HG03097 (cell line): ENCODE measurements at regions not wholly inside any gene's neighbourhood (a gene's known extent, or its start where the extent isn't known, plus 50 kb on each side); places are given as distances from the start of the nearest gene placed in this dataset.
"Not testable (repeated sequence)": the region's sequence is repeated elsewhere in the genome, so short reads cannot be mapped to it uniquely, and the experiment has no call there.

Experiments
- ATAC-seq: cut with Tn5 transposase; IDR thresholded peaks from one replicate; pipeline ENCODE4 v1.9.1; 2021; ENCODE audit not compliant: unreplicated experiment, low FRiP score

GRCh38 chr13:99747403-99747710, 224.2 kb downstream of the ZIC5 start:
- ATAC-seq, result no peak

DNA sequence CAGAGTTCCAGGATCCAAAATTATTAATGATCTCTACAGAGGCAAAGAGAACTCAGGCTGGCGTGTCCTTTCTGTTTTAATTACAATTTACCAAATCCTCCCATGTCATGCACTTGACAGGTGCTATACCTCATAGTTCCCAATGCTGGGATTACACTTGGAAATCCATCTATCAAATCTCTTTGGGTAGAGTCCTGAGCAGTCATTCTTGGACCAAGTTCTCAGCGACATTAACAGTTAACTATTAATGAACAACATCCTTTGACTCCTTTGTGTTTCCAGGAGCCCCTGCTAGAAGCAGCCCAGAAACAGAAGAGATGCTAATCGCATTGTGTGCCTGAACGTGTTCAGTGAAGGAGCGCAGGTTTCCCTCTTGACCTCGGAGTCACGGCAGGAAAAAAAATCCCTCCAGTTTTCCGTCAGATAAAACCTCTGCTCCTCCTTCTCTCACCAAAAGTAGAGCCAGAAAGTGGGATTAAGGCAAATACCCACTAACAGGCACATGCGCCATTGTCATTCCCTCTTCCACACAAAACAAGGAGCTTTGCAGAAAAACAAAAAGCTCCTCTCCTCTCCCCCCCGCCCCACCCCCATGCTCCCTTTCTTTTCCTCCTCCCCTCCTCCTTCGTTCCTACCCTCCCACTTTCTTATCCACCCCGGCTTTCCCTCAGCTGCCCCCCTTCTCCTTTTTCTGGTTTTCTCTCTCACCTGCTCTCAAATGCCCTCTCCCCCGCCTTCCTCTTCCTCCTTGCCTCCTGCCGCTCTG, 224.7 kb downstream of the ZIC5 start:
- no peak for ATAC-seq

- no peak for ATAC-seq
These were observed 228.5 kb downstream of the ZIC5 start for GRCh38 chr13:99743094-99743493.

GRCh38 chr13:99741960-99742359, 229.6 kb downstream of the ZIC5 start:
- ATAC-seq, result no peak

GRCh38 chr13:99740251-99740979, 231.2 kb downstream of the ZIC5 start:
- ATAC-seq, result no peak

- no peak for ATAC-seq
These were observed 232.9 kb downstream of the ZIC5 start for GRCh38 chr13:99738626-99739025.

DNA sequence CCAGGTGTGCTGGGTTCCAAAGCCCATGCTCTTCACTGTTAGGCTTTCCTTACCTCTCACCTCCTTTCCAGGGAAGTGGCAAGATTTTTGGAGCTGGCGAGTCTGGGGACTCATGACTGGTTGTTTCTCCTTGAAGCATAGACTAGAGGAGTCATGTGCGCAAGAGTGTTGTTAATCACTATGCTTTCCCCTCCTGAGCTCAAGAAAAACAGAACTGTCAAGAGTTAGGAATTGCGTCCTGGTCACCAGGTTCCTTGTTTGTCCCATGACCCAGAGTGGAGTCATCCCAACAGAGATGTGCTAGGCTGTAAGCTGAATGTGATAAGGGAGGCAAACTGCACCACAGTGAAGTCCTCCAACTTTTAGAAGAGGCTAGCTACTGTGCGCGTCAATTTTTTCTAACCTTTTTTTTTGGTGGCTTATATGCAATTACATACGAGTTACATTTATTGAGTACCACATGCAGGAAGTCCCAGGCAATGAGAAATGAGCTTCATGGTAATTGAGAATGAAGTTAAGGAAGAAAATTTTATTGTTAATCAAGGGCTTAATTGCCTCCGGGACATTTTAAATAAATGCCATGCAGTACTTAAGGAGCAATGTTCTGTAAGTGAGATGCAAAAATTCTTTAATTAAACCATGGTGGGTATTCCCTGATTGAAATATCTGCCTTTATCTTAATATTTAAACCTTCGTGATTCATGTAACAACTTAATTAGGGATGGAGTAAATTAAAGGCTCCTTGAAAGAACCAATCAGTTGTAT, 233.9 kb downstream of the ZIC5 start:
- ATAC-seq, result no peak

DNA sequence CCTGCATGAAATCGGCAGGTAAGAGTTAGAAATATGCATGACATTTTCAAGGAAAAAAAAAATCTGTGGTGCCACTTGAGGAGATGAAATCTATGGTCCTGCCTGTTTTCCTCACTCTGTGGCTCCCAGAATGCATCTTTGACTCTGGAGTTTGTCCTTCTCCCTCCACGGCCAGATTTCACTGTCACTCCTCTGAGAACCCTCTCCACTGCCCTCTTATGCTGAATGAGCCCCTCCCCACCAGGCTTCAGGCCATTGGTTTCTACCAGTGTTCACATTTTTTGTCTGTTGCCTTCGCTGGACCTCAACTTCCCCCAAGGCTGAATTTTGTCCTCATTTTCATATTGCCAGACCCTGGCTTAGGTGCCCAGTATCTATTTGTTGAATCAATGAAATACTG, 235.0 kb downstream of the ZIC5 start:
- ATAC-seq, result no peak

GRCh38 chr13:99734013-99734693, 232.9 kb downstream of the TM9SF2 start:
- ATAC-seq, result no peak

DNA sequence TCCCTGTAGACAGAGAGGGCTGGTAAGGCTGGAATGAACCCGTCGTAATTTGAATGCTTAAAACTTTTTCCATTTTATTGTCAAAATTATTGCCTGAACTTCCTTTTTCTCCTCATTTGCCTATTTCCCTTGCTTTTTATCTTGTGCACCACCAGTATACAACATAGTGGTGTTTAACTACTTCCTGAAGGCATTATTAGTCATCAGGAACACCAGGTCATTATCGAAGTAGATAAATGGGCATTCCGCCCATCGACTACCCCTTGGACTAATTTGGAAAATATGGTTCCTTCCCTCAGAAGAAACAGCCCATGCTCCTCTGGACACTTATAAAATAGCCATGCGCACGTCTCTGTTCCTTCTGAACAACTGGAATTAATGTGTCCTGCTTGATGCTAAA, 232.1 kb downstream of the TM9SF2 start:
- ATAC-seq, result no peak

DNA sequence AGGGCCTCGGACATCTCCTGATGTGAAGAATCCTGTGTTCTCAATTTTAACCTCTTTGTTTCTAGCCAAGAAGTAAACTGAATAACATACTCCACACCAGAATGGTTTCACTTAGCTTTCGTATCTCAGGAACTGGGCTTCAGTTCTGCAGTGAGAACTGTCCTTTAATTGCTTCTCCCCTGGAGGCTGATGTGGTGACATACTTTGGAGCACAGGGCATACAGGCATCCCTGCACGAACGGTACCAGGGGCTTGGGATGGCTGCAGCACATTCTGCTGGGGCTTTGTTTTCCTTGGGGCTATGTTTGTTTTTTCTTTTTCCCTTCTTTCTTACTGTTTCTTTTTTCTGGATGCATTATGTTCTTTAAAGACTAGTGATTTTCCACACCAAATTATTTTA, 230.5 kb downstream of the TM9SF2 start:
- no peak for ATAC-seq

- no peak for ATAC-seq
These were observed 229.1 kb downstream of the TM9SF2 start for GRCh38 chr13:99730403-99730802.

DNA sequence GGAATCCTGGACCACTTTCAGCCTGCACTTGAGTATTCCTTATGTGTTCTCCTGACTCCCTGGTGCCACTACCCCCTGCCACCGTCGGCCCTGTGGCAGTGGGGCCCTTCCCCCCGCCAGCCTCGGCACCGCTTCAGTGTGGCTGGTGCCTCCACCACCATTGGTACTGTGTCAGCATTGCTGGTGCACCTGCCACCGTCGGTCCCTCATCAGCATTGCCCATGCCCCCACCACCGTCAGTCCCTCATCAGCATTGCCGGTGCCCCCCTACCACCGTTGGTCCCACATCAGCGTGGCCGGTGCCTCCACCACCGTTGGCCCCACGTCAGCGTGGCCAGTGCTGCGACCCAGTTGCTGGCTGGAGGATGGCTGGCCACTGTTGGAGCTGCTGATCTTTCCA, 228.5 kb downstream of the TM9SF2 start:
- ATAC-seq, result no peak

DNA sequence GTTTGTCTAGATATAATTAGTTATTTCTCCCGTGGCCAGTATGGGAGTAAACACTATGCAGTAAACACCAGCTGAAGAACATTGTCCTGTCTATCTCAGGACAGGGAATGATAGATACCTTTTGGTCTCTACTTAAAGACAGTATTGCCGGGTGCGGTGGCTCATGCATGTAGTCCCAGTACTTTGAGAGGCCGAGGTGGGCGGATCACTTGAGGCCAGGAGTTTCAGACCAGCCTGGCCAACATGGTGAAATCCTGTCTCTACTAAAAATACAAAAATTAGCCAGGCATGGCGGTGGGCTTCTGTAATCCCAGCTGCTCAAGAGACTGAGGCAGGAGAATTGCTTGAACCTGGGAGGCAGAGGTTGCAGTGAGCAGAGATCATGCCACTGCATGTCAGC, 226.4 kb downstream of the TM9SF2 start:
- ATAC-seq, result not testable (repeated sequence)

GRCh38 chr13:99726282-99726894, 225.1 kb downstream of the TM9SF2 start:
- no peak for ATAC-seq

DNA sequence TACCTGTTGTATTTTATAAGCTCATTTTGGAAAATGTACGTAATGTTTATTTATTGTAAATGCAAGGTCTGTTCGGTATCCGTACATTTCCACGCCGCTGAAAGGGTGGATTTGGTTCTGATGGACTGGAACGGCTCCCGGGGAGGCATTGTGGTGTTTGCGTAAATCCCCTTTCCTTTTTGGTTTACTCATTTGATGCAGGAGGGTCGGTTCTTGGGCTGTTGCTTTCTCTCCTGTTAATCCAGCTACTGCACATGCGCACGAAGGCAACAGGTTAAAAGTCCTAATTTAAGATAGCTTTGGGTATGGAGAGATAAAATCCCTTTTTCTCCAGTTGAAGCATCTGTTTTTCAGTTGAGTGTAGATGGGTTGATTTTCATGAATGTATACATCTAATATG, 224.4 kb downstream of the TM9SF2 start:
- ATAC-seq, result no peak

GRCh38 chr13:99724633-99725517, 223.6 kb downstream of the TM9SF2 start:
- no peak for ATAC-seq

DNA sequence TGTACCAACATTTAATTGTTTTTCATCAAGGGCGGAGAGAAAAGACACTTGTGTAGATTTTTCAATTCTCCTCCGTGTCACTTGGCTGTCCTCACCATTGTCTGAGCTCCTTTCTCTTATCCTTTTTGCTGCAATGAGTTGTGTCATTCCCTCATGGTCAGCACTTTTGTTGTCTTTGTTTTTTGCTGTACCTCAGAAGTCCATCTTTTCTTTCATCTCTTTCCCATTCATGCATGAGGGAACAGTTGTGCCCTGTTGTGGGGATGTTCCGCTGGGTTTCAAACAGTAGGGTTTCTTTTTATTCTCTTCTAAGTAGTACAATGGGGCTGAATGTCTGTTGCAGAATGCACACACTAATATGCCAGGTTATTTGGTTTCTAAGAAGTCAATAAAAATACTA, 222.6 kb downstream of the TM9SF2 start:
- ATAC-seq, result no peak

GRCh38 chr13:99722931-99723330, 221.7 kb downstream of the TM9SF2 start:
- ATAC-seq, result no peak

DNA sequence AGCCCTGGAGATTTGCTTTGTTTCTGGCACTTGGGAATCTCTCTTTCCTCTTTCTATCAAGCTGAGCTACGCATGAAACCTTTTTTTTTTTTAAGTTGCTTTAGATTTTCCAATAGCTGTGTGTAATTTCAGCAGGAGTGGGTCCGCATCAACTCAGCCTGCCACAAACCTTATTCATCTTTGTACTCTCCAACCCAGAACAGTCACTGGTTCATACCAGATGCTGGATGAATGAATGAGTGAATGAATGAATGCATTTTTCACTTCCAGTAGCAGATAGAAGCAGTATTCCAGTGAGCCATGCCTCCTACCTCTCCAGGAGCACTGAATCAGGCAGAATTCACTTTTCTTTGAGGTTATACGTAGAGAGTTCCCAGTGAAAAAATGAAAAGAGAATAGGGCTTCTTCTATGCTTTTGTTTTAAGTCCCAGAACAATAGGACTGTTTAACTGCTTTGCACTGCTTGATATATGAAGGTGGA, 221.1 kb downstream of the TM9SF2 start:
- ATAC-seq, result no peak
